GM19025 (cell line): ENCODE measurements at regions not wholly inside any gene's neighbourhood (a gene's known extent, or its start where the extent isn't known, plus 50 kb on each side); places are given as distances from the start of the nearest gene placed in this dataset.

Experiments
- ATAC-seq: cut with Tn5 transposase; IDR thresholded peaks from one replicate; pipeline ENCODE4 v1.9.1; 2021; ENCODE audit warnings: mild to moderate bottlenecking, low read depth, moderate library complexity; ENCODE audit not compliant: unreplicated experiment

DNA sequence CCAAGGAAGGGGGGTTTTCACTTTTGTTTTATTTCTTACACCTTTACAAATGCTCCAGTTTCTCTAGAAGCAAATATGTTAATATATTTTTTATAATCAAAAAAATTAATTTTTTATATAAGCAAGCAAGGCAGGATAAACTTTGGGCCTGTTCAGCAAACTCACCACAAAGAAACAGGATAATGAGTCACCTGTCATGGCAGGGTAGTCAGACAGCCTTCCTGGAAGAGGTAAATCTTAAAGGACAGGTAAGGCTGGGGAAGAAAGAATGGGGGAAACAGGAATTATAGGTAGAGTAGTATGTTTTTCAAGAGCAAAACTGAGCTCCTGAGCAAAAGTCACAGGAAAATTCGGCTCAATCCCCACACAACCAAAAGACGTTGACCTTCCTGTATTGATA is 186.3 kb upstream of the SOX9 start:
- no peak for ATAC-seq

DNA sequence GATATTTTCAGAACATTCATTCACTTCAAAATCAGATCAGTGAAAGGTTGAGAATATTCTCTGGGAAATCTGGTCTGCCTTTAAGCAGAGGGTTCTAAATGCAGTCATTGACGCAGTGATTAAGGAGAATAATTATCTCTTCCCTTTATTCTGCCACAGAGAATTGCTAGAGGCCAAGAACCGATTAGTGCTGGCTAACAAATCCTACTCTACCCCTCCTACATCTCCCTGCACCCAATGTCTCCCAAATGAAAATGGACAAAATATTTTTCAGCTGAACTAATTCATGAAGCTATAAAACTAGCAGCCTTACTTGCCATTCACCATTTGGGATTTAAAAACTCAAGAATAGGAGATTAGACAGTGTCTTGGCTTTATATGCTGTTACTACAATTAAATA is 185.5 kb upstream of the SOX9 start:
- no peak for ATAC-seq

DNA sequence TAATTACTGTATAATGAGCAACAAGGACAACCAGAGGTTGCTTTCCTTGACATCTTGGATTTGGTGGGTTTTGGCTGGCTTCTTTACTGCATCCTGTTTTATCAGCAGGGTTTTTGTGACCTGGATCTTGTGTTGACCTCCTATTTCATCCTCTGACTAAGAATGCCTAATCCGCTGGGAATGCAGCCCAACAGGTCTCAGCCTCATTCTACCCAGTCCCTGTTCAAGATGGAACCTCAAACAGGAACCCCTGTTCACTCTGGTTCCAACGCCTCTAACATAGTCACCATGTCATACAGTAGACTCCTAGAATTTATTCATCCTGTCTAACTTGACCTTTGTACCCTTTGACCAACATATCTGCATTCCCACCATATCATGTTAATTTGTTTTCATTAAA is 183.8 kb upstream of the SOX9 start:
- ATAC-seq: no peak

DNA sequence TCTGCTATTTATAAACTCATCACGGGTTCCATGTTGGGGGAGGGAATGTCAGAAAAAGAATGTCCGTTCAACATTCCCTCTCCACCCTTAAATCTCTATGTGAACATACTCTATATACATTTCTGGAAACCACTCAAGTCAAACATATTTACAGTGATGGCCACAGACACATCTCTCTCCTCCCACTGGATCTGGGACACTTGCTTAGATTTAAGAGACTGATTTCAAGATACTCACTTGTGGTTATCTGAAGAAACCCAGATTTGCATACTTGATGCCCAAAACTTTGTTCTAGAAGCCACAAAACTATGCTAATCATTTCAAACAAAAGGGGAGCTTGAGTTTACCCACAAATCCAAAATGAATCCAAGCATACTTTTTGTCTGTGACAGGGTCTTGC is 182.9 kb upstream of the SOX9 start:
- no peak for ATAC-seq

DNA sequence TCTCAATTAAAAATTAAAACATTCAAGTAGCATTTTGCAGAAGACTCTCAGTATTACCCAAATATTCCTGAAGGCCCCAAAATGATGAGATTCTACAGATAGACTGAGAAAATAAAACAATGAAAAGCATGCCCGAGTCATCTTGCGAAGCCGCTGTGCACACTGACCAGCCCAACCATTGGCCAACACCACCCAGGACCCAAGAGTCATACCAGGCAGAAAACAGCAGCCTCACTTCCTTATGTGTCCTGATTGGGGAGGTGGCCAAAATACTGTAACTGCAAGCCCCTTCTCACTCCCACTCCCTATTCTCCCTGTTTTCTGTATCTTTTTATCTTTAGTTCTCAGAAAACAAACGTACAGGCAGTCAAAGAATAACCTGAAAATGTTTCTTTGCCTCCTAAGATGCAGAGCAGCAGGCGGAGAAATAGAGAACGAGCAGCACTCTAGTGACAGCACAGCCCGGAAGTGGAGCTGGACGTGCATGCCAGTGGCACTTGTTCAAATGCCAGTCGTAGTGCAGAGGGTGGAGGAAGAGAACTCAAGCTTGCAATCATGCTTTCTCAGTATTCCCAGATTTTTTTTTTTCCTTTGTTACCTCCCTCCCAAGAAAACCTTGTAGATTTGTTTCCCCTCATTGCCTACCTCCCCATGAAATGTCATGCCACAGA is 182.3 kb upstream of the SOX9 start:
- ATAC-seq: no peak

DNA sequence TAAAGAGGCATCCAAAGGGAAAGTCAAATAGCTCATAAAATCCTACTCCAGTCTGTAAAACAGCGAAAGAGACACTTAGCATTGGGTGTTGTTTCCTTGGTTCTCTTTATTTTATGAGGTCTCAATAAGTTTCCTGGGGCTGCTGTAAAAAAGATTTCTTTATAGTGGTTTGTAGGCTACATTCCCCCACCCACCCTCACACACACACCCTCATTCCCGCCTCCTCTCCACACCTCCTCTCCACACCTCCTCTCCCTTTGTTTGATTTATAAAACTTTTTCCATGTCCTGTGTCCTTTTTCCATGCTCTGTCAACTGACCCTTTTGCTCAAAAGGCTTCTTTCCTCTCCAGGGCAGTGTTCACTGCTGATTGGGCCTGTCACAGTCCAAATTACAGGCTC is 178.9 kb upstream of the SOX9 start:
- no peak for ATAC-seq

DNA sequence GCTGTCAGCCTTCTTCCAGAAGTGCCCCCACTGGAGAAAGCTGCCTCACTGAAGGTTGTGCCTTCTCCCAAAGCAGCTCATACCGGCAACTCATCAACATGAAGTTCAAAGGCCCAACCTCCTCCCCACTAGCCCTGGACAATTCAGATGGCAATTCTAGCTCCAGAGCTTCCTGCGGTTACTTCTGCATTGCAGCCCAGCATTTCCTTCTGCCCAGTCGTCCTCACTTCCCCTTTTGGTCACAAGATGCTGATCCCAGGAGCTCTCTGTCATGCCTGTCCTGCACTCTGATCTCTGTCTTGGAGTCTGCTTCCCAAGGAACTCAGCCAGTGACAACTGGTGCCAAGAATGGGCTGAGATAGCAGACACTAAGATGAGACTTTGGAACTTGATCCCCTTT is 178.2 kb upstream of the SOX9 start:
- no peak for ATAC-seq

DNA sequence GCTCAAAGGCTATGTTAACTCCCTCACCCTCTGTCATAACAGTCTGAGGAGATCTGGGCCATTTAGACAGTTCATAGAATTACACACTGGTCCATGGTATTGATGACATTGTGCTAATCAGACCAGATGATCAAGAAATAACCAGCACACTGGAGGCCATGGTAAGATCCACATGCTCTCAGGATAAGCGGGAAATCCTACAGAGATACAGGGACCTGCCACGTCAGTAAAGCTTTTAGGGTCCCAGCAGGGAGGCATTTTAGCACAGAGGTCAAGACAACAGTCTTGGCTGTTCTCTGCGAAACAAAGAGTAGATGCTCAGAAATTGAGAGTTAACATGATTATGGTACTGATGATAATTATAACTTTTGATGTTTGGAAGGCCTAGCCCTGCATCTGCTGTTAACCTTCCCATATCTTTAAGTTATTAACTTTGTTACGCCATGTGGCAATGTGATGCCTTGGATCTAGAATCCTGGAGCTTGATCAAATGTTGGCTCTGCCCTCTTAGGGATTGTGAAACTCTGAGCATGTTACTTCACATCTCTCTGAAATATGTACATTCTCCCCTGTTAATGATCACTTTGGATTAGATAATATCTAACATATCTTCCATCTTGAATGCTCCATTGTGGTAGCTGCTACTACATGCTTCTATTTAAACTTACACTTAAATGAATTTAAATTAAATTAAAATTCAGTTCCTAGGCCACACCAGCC is 172.0 kb upstream of the SOX9 start:
- no peak for ATAC-seq

GRCh38 chr17:71959154-71959553 is 161.7 kb upstream of the SOX9 start:
- no peak for ATAC-seq

GRCh38 chr17:71963351-71963750 is 157.5 kb upstream of the SOX9 start:
- ATAC-seq: no peak

DNA sequence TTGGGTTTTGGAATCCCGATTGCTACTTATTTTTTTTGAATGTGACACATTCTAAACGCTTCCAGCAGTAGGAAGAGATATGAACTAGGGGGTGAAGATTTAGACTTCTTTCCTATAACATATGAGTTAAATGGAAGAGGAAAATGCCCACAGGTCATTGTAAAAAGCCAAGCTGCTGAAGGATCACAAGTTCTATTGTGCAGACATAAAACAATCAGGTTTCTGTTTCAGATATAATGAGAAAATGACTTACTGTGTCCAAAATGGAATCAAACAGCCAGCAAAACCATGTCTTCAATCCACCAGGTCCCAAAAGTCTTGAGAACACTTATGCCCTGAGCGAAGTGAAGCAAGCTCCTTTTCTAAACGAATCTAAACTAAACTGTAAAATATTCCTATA is 157.0 kb upstream of the SOX9 start:
- no peak for ATAC-seq

DNA sequence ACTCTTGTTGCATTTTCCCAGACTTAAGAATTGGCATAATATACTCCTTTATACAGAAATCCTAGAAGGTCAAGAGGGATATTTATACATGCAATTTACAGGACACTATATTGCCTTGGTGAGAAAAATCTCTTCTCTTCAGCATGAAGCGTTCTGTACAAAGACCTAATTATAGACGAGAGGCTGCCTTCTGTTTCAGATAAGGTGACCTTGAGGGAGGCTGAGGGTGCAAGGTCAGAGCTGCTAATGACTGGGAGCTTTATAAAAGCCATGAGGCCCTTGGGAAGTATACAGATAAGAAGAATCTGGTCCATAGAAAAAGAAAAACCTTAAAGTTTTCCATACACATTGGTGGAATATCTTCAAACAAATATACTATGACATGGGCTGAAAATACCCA is 156.3 kb upstream of the SOX9 start:
- no peak for ATAC-seq

- no peak for ATAC-seq
Measured at GRCh38 chr17:71966055-71966454, 154.8 kb upstream of the SOX9 start.

DNA sequence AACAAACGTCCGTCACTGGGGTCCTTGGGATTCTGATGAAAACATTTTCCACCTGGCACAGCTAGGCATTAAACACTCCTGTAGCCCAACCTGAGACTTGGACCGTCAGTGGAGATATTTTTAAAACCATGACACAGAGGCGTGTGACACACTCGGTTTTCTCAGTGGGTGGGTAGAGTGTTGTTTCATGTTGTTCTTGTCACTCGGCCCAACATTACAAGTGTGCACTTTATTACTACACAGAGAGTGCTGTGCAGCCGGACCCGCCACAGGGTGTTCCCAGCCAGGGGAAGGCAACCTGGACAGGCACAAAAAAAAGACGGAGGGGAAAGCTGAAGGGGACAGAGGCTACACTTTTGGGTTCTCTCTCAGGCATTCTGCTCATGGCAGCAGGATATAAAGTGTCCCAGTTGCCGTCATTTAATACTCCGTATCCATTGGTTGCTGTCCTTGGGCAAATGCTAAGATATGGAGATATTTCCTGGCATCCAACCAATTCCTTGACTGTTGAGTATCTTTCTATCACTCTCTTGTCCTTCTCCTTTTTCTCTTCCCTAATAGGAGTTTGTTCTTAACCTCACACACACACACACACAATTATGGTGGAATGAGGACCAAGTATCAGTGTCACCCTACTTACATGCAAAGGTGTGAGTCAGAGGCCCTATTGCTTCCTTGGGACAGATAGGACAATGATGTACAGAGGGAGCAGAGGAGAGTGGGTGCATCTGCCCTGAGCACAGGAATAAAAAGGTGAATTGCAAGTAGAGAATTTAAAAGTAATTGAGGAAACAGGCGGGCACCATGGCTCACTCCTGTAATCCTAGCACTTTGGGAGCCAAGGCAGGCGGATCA is 154.1 kb upstream of the SOX9 start:
- no peak for ATAC-seq

DNA sequence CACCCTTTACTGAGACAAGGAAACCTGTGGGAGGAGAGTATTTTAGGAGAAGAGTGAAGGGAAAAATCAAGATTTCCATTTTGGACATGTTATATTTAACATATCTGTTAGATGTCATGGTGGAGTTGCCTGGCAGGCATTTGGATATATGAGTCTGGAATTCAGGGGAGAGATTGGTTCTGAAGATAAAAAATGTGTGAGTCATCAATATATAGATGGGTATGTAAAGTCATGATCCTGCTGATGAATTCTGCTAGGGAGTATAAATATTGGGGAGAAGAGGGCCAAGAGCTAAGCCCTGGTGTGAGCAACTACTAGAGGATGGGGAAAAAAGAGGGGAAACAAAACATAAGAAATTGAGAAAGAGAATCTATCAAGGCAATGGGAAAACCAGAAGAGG is 151.3 kb upstream of the SOX9 start:
- ATAC-seq: no peak

GRCh38 chr17:71970312-71970711 is 150.5 kb upstream of the SOX9 start:
- ATAC-seq: no peak

DNA sequence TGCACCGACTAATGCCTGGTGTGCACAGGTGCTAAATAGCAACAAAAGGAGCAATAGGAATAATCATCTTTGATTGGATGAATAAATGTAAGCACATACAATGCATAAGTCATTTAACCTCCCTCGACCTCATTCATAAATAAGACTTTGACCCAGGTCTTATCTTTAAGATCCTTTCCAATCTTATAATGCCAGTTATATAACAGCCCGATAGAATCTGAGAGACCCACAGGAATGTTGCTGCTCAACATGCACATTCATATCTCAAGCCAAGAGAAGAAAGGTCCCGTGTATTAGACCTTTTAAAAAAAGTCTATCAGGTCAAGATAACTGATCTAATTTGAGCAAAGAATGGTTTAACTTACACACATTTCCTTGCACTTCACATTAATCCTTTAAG is 146.8 kb upstream of the SOX9 start:
- ATAC-seq: no peak

GRCh38 chr17:71975331-71975801 is 145.5 kb upstream of the SOX9 start:
- ATAC-seq: no peak

- no peak for ATAC-seq
Measured at GRCh38 chr17:71976011-71976649, 144.7 kb upstream of the SOX9 start.

GRCh38 chr17:71978435-71978834 is 142.4 kb upstream of the SOX9 start:
- ATAC-seq: no peak

- ATAC-seq: no peak
Measured at GRCh38 chr17:71980171-71980570, 140.6 kb upstream of the SOX9 start.
